Activated CD4-positive, alpha-beta memory T cell treated with anti-CD3 and anti-CD28 coated beads, Interleukin-2, amount 10 ng/mL, durations not matched to agents 7 days and 5 days (primary cell): ENCODE measurements at regions not wholly inside any gene's neighbourhood (a gene's known extent, or its start where the extent isn't known, plus 50 kb on each side); places are given as distances from the start of the nearest gene placed in this dataset.

Experiments
- CTCF ChIA-PET: fragments of 350-600 bp; sonication (Branson Sonifier 250); formaldehyde crosslinking; loops from one replicate; lab custom pipeline; 2021; ENCODE audit warnings: antibody characterized with exemption, inconsistent platforms; lab: Charles Lee
- POLR2A ChIA-PET: fragments of 350-600 bp; sonication (Branson Sonifier 250); formaldehyde crosslinking; loops from one replicate; lab custom pipeline; 2021; ENCODE audit warnings: antibody characterized with exemption; lab: Charles Lee
- DNase-seq: peaks from one replicate; pipeline ENCODE4 v3.0.0-alpha.2; 2020
- H3K27ac Mint-ChIP-seq: one replicate; pipeline ENCODE4 v1.8.0; 2021; ENCODE audit warnings: mild to moderate bottlenecking, mixed read lengths
- H3K27me3 Mint-ChIP-seq: one replicate; pipeline ENCODE4 v1.8.0; 2021; ENCODE audit warnings: mixed read lengths
- H3K36me3 Mint-ChIP-seq: one replicate; pipeline ENCODE4 v1.8.0; 2021; ENCODE audit warnings: low read depth, mixed read lengths
- H3K4me1 Mint-ChIP-seq: one replicate; pipeline ENCODE4 v1.8.0; 2021; ENCODE audit warnings: mixed read lengths
- H3K4me3 Mint-ChIP-seq: one replicate; pipeline ENCODE4 v1.8.0; 2021; ENCODE audit warnings: mild to moderate bottlenecking, mixed read lengths
- H3K9me3 Mint-ChIP-seq: one replicate; pipeline ENCODE4 v1.8.0; 2021; ENCODE audit warnings: mixed read lengths

- ChIA-PET CTCF (no interaction called here), POLR2A (no interaction called here)
- Mint-ChIP-seq H3K27ac (no peak overlapping the region), H3K27me3 (no peaks in the 10 kb centered on the region), H3K36me3 (no peaks in the 10 kb centered on the region), H3K4me3 (no peak overlapping the region), H3K4me1 (no peaks in the 10 kb centered on the region), H3K9me3 (peaks cover 18% of the 10 kb centered on the region)
- DNase-seq = no peak
Observed at GRCh38 chr16:63061319-63061718, 1025.1 kb upstream of the CDH8 start.

GRCh38 chr16:63059676-63060075 is 1023.4 kb upstream of the CDH8 start:
- Mint-ChIP-seq H3K4me1 (no peaks in the 10 kb centered on the region), H3K9me3 (peaks cover 17% of the 10 kb centered on the region), H3K27ac (no peak overlapping the region), H3K36me3 (no peaks in the 10 kb centered on the region), H3K27me3 (no peaks in the 10 kb centered on the region), H3K4me3 (no peak overlapping the region)
- DNase-seq = no peak
- ChIA-PET CTCF (no interaction called here), POLR2A (no interaction called here)

- CTCF ChIA-PET = no interaction called here
- Mint-ChIP-seq H3K36me3 (no peaks in the 10 kb centered on the region), H3K27me3 (no peaks in the 10 kb centered on the region), H3K4me3 (no peak overlapping the region), H3K4me1 (no peaks in the 10 kb centered on the region), H3K27ac (no peak overlapping the region), H3K9me3 (peaks cover 17% of the 10 kb centered on the region)
- POLR2A ChIA-PET = no interaction called here
- DNase-seq = no peak
Observed at GRCh38 chr16:63057341-63057740, 1021.1 kb upstream of the CDH8 start.

GRCh38 chr16:63050391-63050790 is 1014.2 kb upstream of the CDH8 start:
- H3K4me1 Mint-ChIP-seq = no peaks in the 10 kb centered on the region
- peaks cover 24% of the 10 kb centered on the region for H3K9me3 Mint-ChIP-seq
- H3K27ac Mint-ChIP-seq = no peak overlapping the region
- CTCF ChIA-PET = no interaction called here
- H3K4me3 Mint-ChIP-seq = no peak overlapping the region
- POLR2A ChIA-PET = no interaction called here
- no peak for DNase-seq
- H3K36me3 Mint-ChIP-seq = no peaks in the 10 kb centered on the region
- H3K27me3 Mint-ChIP-seq = no peaks in the 10 kb centered on the region

GRCh38 chr16:63038397-63039106 is 1002.3 kb upstream of the CDH8 start:
- peaks cover 9% of the 10 kb centered on the region for H3K9me3 Mint-ChIP-seq
- H3K27ac Mint-ChIP-seq = no peak overlapping the region
- no peaks in the 10 kb centered on the region for H3K27me3 Mint-ChIP-seq
- ChIA-PET CTCF (no interaction called here), POLR2A (no interaction called here)
- no peaks in the 10 kb centered on the region for H3K4me1 Mint-ChIP-seq
- no peak overlapping the region for H3K4me3 Mint-ChIP-seq
- no peaks in the 10 kb centered on the region for H3K36me3 Mint-ChIP-seq
- DNase-seq = no peak

- no peaks in the 10 kb centered on the region for H3K4me1 Mint-ChIP-seq
- H3K36me3 Mint-ChIP-seq = no peaks in the 10 kb centered on the region
- POLR2A ChIA-PET = no interaction called here
- H3K9me3 Mint-ChIP-seq = peaks cover 9% of the 10 kb centered on the region
- no peak overlapping the region for H3K4me3 Mint-ChIP-seq
- no peak overlapping the region for H3K27ac Mint-ChIP-seq
- DNase-seq = no peak
- H3K27me3 Mint-ChIP-seq = no peaks in the 10 kb centered on the region
- CTCF ChIA-PET = no interaction called here
Observed at GRCh38 chr16:63037761-63038396, 1001.6 kb upstream of the CDH8 start.

GRCh38 chr16:63018581-63019223 is 982.5 kb upstream of the CDH8 start:
- Mint-ChIP-seq H3K9me3 (peaks cover 14% of the 10 kb centered on the region), H3K36me3 (no peaks in the 10 kb centered on the region), H3K27ac (no peak overlapping the region), H3K27me3 (no peaks in the 10 kb centered on the region), H3K4me3 (no peak overlapping the region), H3K4me1 (no peaks in the 10 kb centered on the region)
- POLR2A ChIA-PET = no interaction called here
- CTCF ChIA-PET = no interaction called here
- DNase-seq = no peak

- H3K27ac Mint-ChIP-seq = no peak overlapping the region
- H3K9me3 Mint-ChIP-seq = peaks cover 10% of the 10 kb centered on the region
- H3K27me3 Mint-ChIP-seq = no peaks in the 10 kb centered on the region
- POLR2A ChIA-PET = no interaction called here
- CTCF ChIA-PET = no interaction called here
- H3K36me3 Mint-ChIP-seq = no peaks in the 10 kb centered on the region
- H3K4me1 Mint-ChIP-seq = no peaks in the 10 kb centered on the region
- no peak for DNase-seq
- H3K4me3 Mint-ChIP-seq = no peak overlapping the region
Observed at GRCh38 chr16:63008688-63009087, 972.5 kb upstream of the CDH8 start.

- ChIA-PET CTCF (no interaction called here), POLR2A (no interaction called here)
- Mint-ChIP-seq H3K36me3 (no peaks in the 10 kb centered on the region), H3K9me3 (peaks cover 12% of the 10 kb centered on the region), H3K27me3 (no peaks in the 10 kb centered on the region), H3K4me1 (no peaks in the 10 kb centered on the region), H3K27ac (no peak overlapping the region), H3K4me3 (no peak overlapping the region)
- no peak for DNase-seq
Observed at GRCh38 chr16:63005356-63005755, 969.1 kb upstream of the CDH8 start.

GRCh38 chr16:62989480-62989879 is 953.2 kb upstream of the CDH8 start:
- no peak for DNase-seq
- H3K27me3 Mint-ChIP-seq = no peaks in the 10 kb centered on the region
- CTCF ChIA-PET = no interaction called here
- H3K4me3 Mint-ChIP-seq = no peak overlapping the region
- H3K27ac Mint-ChIP-seq = no peak overlapping the region
- H3K36me3 Mint-ChIP-seq = no peaks in the 10 kb centered on the region
- H3K4me1 Mint-ChIP-seq = no peaks in the 10 kb centered on the region
- POLR2A ChIA-PET = no interaction called here
- peaks cover 12% of the 10 kb centered on the region for H3K9me3 Mint-ChIP-seq

- ChIA-PET POLR2A (no interaction called here), CTCF (no interaction called here)
- H3K4me3 Mint-ChIP-seq = no peak overlapping the region
- H3K4me1 Mint-ChIP-seq = no peaks in the 10 kb centered on the region
- H3K36me3 Mint-ChIP-seq = no peaks in the 10 kb centered on the region
- H3K27ac Mint-ChIP-seq = no peak overlapping the region
- DNase-seq = no peak
- no peaks in the 10 kb centered on the region for H3K27me3 Mint-ChIP-seq
- peaks cover 20% of the 10 kb centered on the region for H3K9me3 Mint-ChIP-seq
Observed at GRCh38 chr16:62985722-62986121, 949.5 kb upstream of the CDH8 start.

- Mint-ChIP-seq H3K9me3 (peaks cover 17% of the 10 kb centered on the region), H3K4me3 (no peak overlapping the region), H3K27ac (no peak overlapping the region), H3K4me1 (no peaks in the 10 kb centered on the region), H3K36me3 (no peaks in the 10 kb centered on the region), H3K27me3 (no peaks in the 10 kb centered on the region)
- no peak for DNase-seq
- POLR2A ChIA-PET = no interaction called here
- CTCF ChIA-PET = no interaction called here
Observed at GRCh38 chr16:62978451-62978850, 942.2 kb upstream of the CDH8 start.

GRCh38 chr16:62977876-62978275 is 941.6 kb upstream of the CDH8 start:
- ChIA-PET POLR2A (no interaction called here), CTCF (no interaction called here)
- Mint-ChIP-seq H3K36me3 (no peaks in the 10 kb centered on the region), H3K27me3 (no peaks in the 10 kb centered on the region), H3K4me1 (no peaks in the 10 kb centered on the region), H3K9me3 (peaks cover 14% of the 10 kb centered on the region), H3K4me3 (no peak overlapping the region), H3K27ac (no peak overlapping the region)
- DNase-seq = no peak

- ChIA-PET CTCF (no interaction called here), POLR2A (no interaction called here)
- DNase-seq = no peak
- H3K4me3 Mint-ChIP-seq = no peak overlapping the region
- H3K4me1 Mint-ChIP-seq = no peaks in the 10 kb centered on the region
- H3K27me3 Mint-ChIP-seq = no peaks in the 10 kb centered on the region
- no peaks in the 10 kb centered on the region for H3K36me3 Mint-ChIP-seq
- no peak overlapping the region for H3K27ac Mint-ChIP-seq
- H3K9me3 Mint-ChIP-seq = peaks cover 13% of the 10 kb centered on the region
Observed at GRCh38 chr16:62974424-62974823, 938.2 kb upstream of the CDH8 start.
